GM12865 (cell line): ENCODE measurements at regions not wholly inside any gene's neighbourhood (a gene's known extent, or its start where the extent isn't known, plus 50 kb on each side); places are given as distances from the start of the nearest gene placed in this dataset.

Experiments
- DNase-seq: peaks from one replicate; pipeline ENCODE4 v3.0.0; 2010; ENCODE audit warnings: low read depth
- H3K4me3 ChIP-seq: 2 replicates; pipeline ENCODE4 v1.5.1; 2011; ENCODE audit warnings: mild to moderate bottlenecking, low read depth, low read length, control low read depth
- CTCF ChIP-seq: IDR thresholded peaks from 2 replicates; pipeline ENCODE4 v1.5.1; 2011; ENCODE audit warnings: low read length, control low read depth, low read depth, inconsistent platforms; ENCODE audit not compliant: insufficient read depth; ENCODE audit errors: missing control alignments

GRCh38 chr14:28061006-28061405 is 705.6 kb upstream of the FOXG1 start:
- H3K4me3 ChIP-seq = no peak overlapping the region
- no peak for TF ChIP-seq CTCF
- DNase-seq = no peak

GRCh38 chr14:28077021-28077420 is 689.6 kb upstream of the FOXG1 start:
- TF ChIP-seq CTCF = no peak
- no peak overlapping the region for H3K4me3 ChIP-seq
- no peak for DNase-seq

- no peak overlapping the region for H3K4me3 ChIP-seq
- DNase-seq = no peak
- no peak for TF ChIP-seq CTCF
These were observed 683.2 kb upstream of the FOXG1 start for GRCh38 chr14:28083389-28083788.

- H3K4me3 ChIP-seq = no peak overlapping the region
- no peak for DNase-seq
- no peak for TF ChIP-seq CTCF
These were observed 678.5 kb upstream of the FOXG1 start for GRCh38 chr14:28088125-28088524.

GRCh38 chr14:28097585-28097984 is 669.0 kb upstream of the FOXG1 start:
- no peak for TF ChIP-seq CTCF
- H3K4me3 ChIP-seq = no peak overlapping the region
- DNase-seq = no peak

GRCh38 chr14:28098856-28099255 is 667.7 kb upstream of the FOXG1 start:
- H3K4me3 ChIP-seq = no peak overlapping the region
- DNase-seq = no peak

More at GRCh38 chr14:28098856-28099255, 667.7 kb upstream of the FOXG1 start:
- no peak for TF ChIP-seq CTCF
